Peyer's patch (tissue), 4 donors: ENCODE measurements at regions not wholly inside any gene's neighbourhood (a gene's known extent, or its start where the extent isn't known, plus 50 kb on each side); places are given as distances from the start of the nearest gene placed in this dataset.
A peak's percentile ranks its signal among the peaks of the same experiment; 100 is the strongest.

Experiments
- DNase-seq, 3 donors: peaks; one replicate each; pipeline ENCODE4 v3.0.0-alpha.2; 2017 to 2019
- H3K27ac ChIP-seq, 4 donors: fragments of 200-600 bp; sonication (generic); one replicate each; pipeline ENCODE4 v1.5.1; 2016 to 2019
- H3K27me3 ChIP-seq, 2 donors: fragments of 200-600 bp; sonication (generic); one replicate each; pipeline ENCODE4 v1.5.1; 2019
- H3K36me3 ChIP-seq, 3 donors: fragments of 200-600 bp; sonication (generic); one replicate each; pipeline ENCODE4 v1.5.1; 2016 to 2019
- H3K4me1 ChIP-seq, 4 donors: fragments of 200-600 bp; sonication (generic); one replicate each; pipeline ENCODE4 v1.5.1; 2016 to 2019
- H3K4me3 ChIP-seq, 4 donors: fragments of 200-600 bp; sonication (generic); 1 replicate in 3 of 4; 2 replicates in 1 of 4; pipeline ENCODE4 v1.5.1; 2016 to 2019; ENCODE audit warnings: mild to moderate bottlenecking in 1 of 4
- H3K9me3 ChIP-seq, 4 donors: fragments of 200-600 bp; sonication (generic); one replicate each; pipeline ENCODE4 v1.5.1; 2016 to 2019; ENCODE audit warnings: mild to moderate bottlenecking in 1 of 4
- CTCF ChIP-seq, 6 experiments: fragments of 450-650 bp in 4 of 6; fragments of 200-600 bp in 2 of 6; sonication (generic) in 1 of 6; IDR thresholded peaks; one replicate each; pipeline ENCODE4 v1.5.1; 2017 to 2019; ENCODE audit warnings: antibody characterized with exemption in 6 of 6, mild to moderate bottlenecking in 3 of 6, moderate library complexity in 1 of 6
- POLR2A ChIP-seq, 2 donors: fragments of 450-650 bp; IDR thresholded peaks; one replicate each; pipeline ENCODE4 v1.5.1; 2017; ENCODE audit warnings: antibody characterized with exemption in 2 of 2, mild to moderate bottlenecking in 2 of 2, moderate library complexity in 2 of 2

GRCh38 chr18:62449490-62450104 lies 73.2 kb upstream of the ZCCHC2 start:
- no peaks in the 10 kb centered on the region for H3K9me3 ChIP-seq
- H3K27ac ChIP-seq, result no peak overlapping the region
- H3K4me3 ChIP-seq, result no peak overlapping the region
- TF ChIP-seq POLR2A (IDR thresholded peaks at IDR 0.05) (no peak), CTCF (IDR thresholded peaks at IDR 0.05) (no peak)
- DNase-seq, result no peak
- H3K36me3 ChIP-seq, result no peaks in the 10 kb centered on the region
- H3K4me1 ChIP-seq, result peaks cover 0 to 13% (median 0%) of the 10 kb centered on the region in 4 donors
- no peaks in the 10 kb centered on the region for H3K27me3 ChIP-seq

GRCh38 chr18:62450175-62450545 lies 72.7 kb upstream of the ZCCHC2 start:
- no peaks in the 10 kb centered on the region for H3K9me3 ChIP-seq
- peaks cover 0 to 13% (median 0%) of the 10 kb centered on the region in 4 donors for H3K4me1 ChIP-seq
- no peak overlapping the region for H3K27ac ChIP-seq
- no peak overlapping the region for H3K4me3 ChIP-seq
- no peak for DNase-seq
- TF ChIP-seq CTCF (IDR thresholded peaks at IDR 0.05) (no peak), POLR2A (IDR thresholded peaks at IDR 0.05) (no peak)
- no peaks in the 10 kb centered on the region for H3K27me3 ChIP-seq
- H3K36me3 ChIP-seq, result no peaks in the 10 kb centered on the region

DNA sequence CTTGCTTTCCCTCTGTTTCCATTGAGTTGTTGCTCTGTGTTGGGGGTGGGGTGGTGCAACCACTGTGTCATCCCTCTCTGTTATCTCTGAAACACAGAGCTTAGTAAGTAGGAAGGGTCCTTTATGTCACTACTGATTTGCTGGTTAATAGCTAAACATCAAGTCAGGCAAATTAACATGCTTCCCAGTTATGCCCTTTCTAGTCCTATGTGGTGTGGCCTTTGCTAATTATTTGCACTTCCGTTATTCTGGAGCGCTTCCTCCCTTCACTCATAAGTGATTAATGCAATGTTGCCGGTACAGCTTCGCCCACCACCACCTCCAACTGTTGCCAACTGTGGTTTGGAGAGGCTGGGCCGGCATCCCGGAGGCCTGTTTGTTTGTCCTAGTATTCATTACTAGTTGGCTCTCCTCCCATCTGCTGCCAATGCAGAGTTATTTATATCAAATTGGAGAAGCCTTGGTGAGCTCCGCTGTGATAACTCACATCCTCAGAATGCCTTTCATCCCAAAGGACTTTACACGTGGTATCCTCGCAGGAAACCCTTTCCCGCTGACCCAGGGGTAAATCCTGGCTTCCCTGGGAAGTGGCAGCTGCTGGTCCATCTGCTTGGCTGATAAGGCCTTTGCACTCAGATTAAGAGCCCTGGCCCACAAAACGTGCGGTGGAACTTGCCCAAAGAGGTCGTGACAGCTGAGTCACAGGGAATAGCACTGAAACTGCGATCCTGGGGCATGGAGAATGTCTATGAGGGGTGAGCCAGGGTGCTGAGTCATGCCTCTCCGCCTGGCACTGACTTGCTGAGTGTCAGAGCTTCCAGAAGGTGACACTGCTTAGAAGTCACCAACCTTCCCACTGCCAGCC lies 72.0 kb upstream of the ZCCHC2 start:
- TF ChIP-seq POLR2A (IDR thresholded peaks at IDR 0.05) (no peak), CTCF (IDR thresholded peaks at IDR 0.05) (no peak)
- Histone ChIP-seq H3K9me3 (no peaks in the 10 kb centered on the region), H3K36me3 (no peaks in the 10 kb centered on the region), H3K4me3 (no peak overlapping the region), H3K4me1 (peaks cover 0 to 13% (median 0%) of the 10 kb centered on the region in 4 donors), H3K27ac (peak overlapping the region in 1 of 4 donors; percentile 25), H3K27me3 (no peaks in the 10 kb centered on the region)
- peak in 2 of 3 donors; percentile 67 to 83 for DNase-seq

DNA sequence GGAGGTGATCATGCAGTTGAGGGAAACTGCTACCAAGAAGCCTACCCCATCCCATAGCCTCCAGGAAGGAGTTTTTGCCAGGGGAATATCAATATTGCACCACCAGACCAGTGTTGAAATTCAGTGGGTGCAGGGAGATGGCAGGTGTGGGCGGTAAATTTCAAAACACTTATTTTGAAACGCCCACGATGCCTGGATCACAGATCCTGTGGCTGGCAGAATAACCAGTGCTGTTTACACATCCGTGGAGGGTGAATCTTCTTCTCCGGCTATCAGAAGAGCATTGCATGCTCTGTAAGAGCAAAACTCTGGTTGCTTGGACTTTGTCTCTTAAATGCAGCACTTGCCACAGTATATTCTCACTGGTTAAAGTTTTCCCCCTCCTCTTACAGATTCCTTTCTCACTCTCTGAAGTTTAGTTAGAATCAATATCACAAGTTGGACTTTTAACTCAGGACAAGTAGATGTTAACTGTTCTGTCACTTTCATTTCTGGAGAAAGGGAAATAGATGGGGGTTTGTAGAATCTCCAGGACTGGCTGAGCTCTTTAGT lies 70.5 kb upstream of the ZCCHC2 start:
- DNase-seq, result no peak
- no peaks in the 10 kb centered on the region for H3K36me3 ChIP-seq
- no peak overlapping the region for H3K4me3 ChIP-seq
- H3K27me3 ChIP-seq, result no peaks in the 10 kb centered on the region
- peaks cover 0 to 13% (median 0%) of the 10 kb centered on the region in 4 donors for H3K4me1 ChIP-seq
- no peaks in the 10 kb centered on the region for H3K9me3 ChIP-seq
- TF ChIP-seq CTCF (IDR thresholded peaks at IDR 0.05), result no peak
- no peak for TF ChIP-seq POLR2A (IDR thresholded peaks at IDR 0.05)
- no peak overlapping the region for H3K27ac ChIP-seq

GRCh38 chr18:62453864-62454263 lies 69.0 kb upstream of the ZCCHC2 start:
- no peak for DNase-seq
- Histone ChIP-seq H3K36me3 (no peaks in the 10 kb centered on the region), H3K4me3 (no peak overlapping the region), H3K9me3 (no peaks in the 10 kb centered on the region), H3K27me3 (no peaks in the 10 kb centered on the region), H3K4me1 (peaks cover 0 to 13% (median 0%) of the 10 kb centered on the region in 4 donors), H3K27ac (no peak overlapping the region)
- TF ChIP-seq CTCF (IDR thresholded peaks at IDR 0.05) (no peak), POLR2A (IDR thresholded peaks at IDR 0.05) (no peak)
